Osteocyte (in vitro differentiated cells): ENCODE measurements at regions not wholly inside any gene's neighbourhood (a gene's known extent, or its start where the extent isn't known, plus 50 kb on each side); places are given as distances from the start of the nearest gene placed in this dataset.

Experiments
- DNase-seq: peaks from one replicate; pipeline ENCODE4 v3.0.0; 2021; ENCODE audit warnings: mixed read lengths; ENCODE audit not compliant: unreplicated experiment; ENCODE audit errors: extremely low spot score
- H3K27ac Mint-ChIP-seq: one replicate; pipeline ENCODE4 v1.8.0; 2021; ENCODE audit warnings: mild to moderate bottlenecking, mixed read lengths; ENCODE audit not compliant: unreplicated experiment
- H3K27me3 Mint-ChIP-seq: one replicate; pipeline ENCODE4 v1.8.0; 2021; ENCODE audit warnings: mixed read lengths; ENCODE audit not compliant: unreplicated experiment
- H3K36me3 Mint-ChIP-seq: one replicate; pipeline ENCODE4 v1.8.0; 2021; ENCODE audit warnings: mixed read lengths; ENCODE audit not compliant: unreplicated experiment
- H3K4me1 Mint-ChIP-seq: one replicate; pipeline ENCODE4 v1.8.0; 2021; ENCODE audit warnings: mixed read lengths; ENCODE audit not compliant: unreplicated experiment
- H3K4me3 Mint-ChIP-seq: one replicate; pipeline ENCODE4 v1.8.0; 2021; ENCODE audit warnings: mild to moderate bottlenecking, moderate library complexity, mixed read lengths; ENCODE audit not compliant: unreplicated experiment
- H3K9me3 Mint-ChIP-seq: one replicate; pipeline ENCODE4 v1.8.0; 2021; ENCODE audit warnings: mixed read lengths; ENCODE audit not compliant: unreplicated experiment
- CTCF ChIP-seq: fragments of 200-600 bp; sonication (generic); IDR thresholded peaks from 2 replicates; pipeline ENCODE4 v1.5.0; 2021; ENCODE audit warnings: antibody characterized with exemption, mild to moderate bottlenecking, moderate library complexity

- TF ChIP-seq CTCF: no peak
- no peaks in the 10 kb centered on the region for H3K4me1 Mint-ChIP-seq
- DNase-seq: peak; percentile 10
- no peak overlapping the region for H3K4me3 Mint-ChIP-seq
- H3K36me3 Mint-ChIP-seq: no peaks in the 10 kb centered on the region
- H3K9me3 Mint-ChIP-seq: peaks cover under 1% of the 10 kb centered on the region
- H3K27ac Mint-ChIP-seq: no peak overlapping the region
- H3K27me3 Mint-ChIP-seq: no peaks in the 10 kb centered on the region
These were observed 430.3 kb downstream of the ZNF536 start for GRCh38 chr19:30802424-30803013.

- Mint-ChIP-seq H3K36me3 (no peaks in the 10 kb centered on the region), H3K4me1 (no peaks in the 10 kb centered on the region), H3K27ac (no peak overlapping the region), H3K9me3 (no peaks in the 10 kb centered on the region), H3K27me3 (no peaks in the 10 kb centered on the region), H3K4me3 (no peak overlapping the region)
- DNase-seq: peak; percentile 76
- peak; percentile 45 for TF ChIP-seq CTCF
These were observed 427.9 kb downstream of the ZNF536 start for GRCh38 chr19:30799865-30800755.

- Mint-ChIP-seq H3K36me3 (no peaks in the 10 kb centered on the region), H3K9me3 (no peaks in the 10 kb centered on the region), H3K27ac (no peak overlapping the region), H3K4me3 (no peak overlapping the region), H3K27me3 (no peaks in the 10 kb centered on the region), H3K4me1 (no peaks in the 10 kb centered on the region)
- no peak for TF ChIP-seq CTCF
- DNase-seq: peak; percentile 76
These were observed 423.5 kb downstream of the ZNF536 start for GRCh38 chr19:30795727-30796126.

GRCh38 chr19:30792561-30793505 lies 420.6 kb downstream of the ZNF536 start:
- H3K9me3 Mint-ChIP-seq: peaks cover 7% of the 10 kb centered on the region
- no peaks in the 10 kb centered on the region for H3K36me3 Mint-ChIP-seq
- H3K27me3 Mint-ChIP-seq: no peaks in the 10 kb centered on the region
- H3K4me1 Mint-ChIP-seq: no peaks in the 10 kb centered on the region
- peak; percentile 63 for DNase-seq
- no peak overlapping the region for H3K4me3 Mint-ChIP-seq
- TF ChIP-seq CTCF: no peak
- H3K27ac Mint-ChIP-seq: no peak overlapping the region
